Breast epithelium (tissue), 3 donors: ENCODE measurements at regions not wholly inside any gene's neighbourhood (a gene's known extent, or its start where the extent isn't known, plus 50 kb on each side); places are given as distances from the start of the nearest gene placed in this dataset.

Source experiments
- CTCF ChIP-seq, 3 donors: fragments of 450-650 bp; IDR thresholded peaks; one replicate each; pipeline ENCODE4 v1.5.1; 2016 to 2017; ENCODE audit warnings: antibody characterized with exemption in 3 of 3, mild to moderate bottlenecking in 3 of 3, moderate library complexity in 3 of 3
- POLR2AphosphoS5 ChIP-seq, 3 donors: sonication (generic); formaldehyde crosslinking; IDR thresholded peaks; one replicate each; pipeline ENCODE4 v1.6.1; 2017; ENCODE audit warnings: antibody characterized with exemption in 3 of 3

GRCh38 chr17:33482636-33483035, 189.5 kb upstream of the ASIC2 start:
- no peak for TF ChIP-seq CTCF (IDR thresholded peaks at IDR 0.05)
- no peak for TF ChIP-seq POLR2AphosphoS5 (IDR thresholded peaks at IDR 0.05)
